ENCODE measurements at regions not wholly inside any gene's neighbourhood (a gene's known extent, or its start where the extent isn't known, plus 50 kb on each side); places are given as distances from the start of the nearest gene placed in this dataset.
"Not testable (repeated sequence)": the region's sequence is repeated elsewhere in the genome, so short reads cannot be mapped to it uniquely, and the experiment has no call there.

DNA sequence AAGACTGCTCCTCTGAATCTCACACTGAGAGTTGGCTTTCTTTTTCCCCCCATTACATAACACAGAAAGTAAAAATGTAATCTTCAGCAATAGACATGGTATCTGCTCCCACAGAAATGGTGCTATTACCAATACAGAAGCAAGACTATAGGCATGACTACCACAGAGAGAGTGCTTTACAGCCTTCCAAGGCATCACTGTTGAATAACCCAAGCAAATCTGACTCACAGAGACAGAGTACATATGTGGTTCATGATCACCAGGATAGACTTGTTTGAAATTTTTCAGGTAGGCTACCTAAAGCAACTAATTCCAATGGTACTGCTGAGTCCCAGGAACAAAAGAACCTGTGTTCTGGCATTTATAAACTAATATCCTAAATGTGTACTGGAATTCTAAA is 1373.4 kb upstream of the C9orf72 start:
- DNase-seq (ENCODE audit: low read depth in 2 of 3, low spot score in 1 of 3) = no peak

DNA sequence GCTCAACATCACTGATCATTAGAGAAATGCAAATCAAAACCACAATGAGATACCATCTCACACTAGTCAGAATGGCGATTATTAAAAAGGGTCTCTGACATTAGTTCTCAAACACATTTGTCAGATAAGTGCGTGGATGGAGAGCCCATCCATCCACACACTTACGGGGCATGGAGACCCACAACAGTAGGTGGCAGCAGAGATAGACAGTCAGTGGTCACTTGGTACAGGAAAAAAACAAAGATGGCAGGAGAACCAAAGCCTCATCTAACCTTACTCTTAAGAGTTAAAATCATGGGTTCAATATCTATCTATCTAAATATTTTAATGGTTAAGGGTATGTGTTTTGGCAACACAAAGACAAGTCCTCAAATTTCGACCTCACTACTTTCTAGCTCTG is 1378.7 kb upstream of the C9orf72 start:
- no peak for DNase-seq (ENCODE audit: low read depth in 2 of 3, low spot score in 1 of 3)

DNA sequence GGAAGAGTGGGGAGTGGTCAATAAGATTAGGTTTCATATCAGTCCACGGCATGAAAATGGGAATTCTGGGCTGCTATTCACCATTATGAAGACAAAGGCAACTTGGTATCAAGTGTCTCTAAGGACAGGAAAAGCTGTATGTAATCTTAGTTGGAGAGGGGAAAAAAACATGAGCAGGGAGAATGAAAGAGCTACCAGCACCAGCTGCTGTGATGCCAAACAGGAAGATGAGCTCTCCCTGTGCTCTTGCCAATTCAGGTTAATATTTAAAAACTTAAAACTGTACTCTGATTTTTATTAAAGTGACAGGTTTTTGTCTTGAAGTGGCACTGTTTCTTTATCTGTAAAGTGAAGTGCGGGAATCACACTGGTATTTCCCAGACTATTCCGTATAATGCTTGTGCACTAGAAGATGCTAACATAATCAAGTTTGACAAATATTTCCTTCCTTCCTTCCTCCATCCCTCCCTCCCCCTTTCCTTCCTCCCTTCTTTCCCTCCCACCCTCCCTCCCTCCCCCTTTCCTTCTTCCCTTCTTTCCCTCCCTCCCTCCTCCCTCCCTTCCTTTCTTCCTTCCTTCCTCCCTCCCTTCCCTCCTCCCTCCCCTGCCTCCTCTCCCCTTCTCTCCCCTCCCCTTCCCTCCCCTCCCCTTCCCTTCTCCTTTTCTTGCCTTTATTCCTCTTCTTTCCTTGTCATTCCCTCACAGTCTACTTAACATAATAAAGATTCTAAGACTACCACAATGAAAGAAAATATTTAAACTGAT is 1383.0 kb upstream of the C9orf72 start:
- no peak for DNase-seq (ENCODE audit: low read depth in 2 of 3, low spot score in 1 of 3)

DNA sequence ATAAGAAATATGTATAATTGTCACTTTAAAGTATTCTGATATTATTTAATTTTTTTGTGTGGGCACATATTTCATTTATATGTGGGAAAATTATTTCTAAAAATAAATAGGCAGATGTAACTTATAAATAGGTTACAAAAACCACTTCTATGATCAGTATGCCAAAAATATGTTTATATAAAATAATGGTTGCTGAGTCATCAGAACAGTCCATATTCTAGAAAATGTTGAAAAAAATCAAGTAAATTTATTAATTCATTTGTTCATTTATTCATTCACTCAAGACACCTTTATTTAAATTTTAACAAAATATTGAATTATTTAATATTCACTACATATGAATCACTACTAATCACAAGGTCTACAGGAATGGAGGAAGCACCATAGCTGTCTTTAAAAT is 1387.3 kb upstream of the C9orf72 start:
- no peak for DNase-seq (ENCODE audit: low read depth in 2 of 3, low spot score in 1 of 3)

DNA sequence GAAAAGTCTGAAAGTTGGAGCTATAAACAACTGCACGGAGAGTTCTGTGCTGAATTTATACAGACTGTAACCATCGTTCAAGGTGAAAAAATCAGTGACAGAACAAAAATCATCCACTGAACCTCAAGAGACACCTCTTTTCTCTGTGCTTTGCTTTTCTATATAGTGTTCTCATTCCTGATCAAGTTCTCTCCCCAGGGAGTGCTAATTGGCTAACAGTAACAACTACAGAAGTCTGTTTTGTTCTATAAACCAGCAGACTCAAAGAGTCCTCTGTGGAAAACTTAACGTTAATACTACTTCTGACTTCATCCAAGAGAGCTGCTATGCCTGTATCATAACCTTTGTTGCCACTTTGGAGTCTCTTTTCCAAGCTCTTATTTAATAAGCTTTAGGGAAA is 1388.3 kb upstream of the C9orf72 start:
- DNase-seq (ENCODE audit: low read depth in 2 of 3, low spot score in 1 of 3) = no peak

DNA sequence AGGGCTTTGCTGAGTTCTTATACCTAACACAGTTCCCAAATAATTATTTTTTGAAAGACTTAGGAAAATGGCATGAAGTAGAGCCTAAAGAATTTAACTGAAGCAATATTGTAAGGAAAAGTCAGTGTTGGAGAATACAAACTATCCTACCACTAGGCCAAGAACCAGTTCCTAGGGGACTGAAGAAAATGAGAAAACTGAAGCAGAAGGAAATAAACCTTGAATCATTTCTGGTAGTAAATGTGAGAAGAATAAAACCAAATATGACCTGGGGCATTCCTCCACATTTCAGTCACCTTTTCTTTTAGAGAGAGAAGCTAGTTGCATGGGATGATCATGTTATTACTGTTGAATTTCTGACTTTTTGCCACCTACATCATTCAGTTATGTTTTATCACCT is 1393.9 kb upstream of the C9orf72 start:
- no peak for DNase-seq (ENCODE audit: low read depth in 2 of 3, low spot score in 1 of 3)

DNA sequence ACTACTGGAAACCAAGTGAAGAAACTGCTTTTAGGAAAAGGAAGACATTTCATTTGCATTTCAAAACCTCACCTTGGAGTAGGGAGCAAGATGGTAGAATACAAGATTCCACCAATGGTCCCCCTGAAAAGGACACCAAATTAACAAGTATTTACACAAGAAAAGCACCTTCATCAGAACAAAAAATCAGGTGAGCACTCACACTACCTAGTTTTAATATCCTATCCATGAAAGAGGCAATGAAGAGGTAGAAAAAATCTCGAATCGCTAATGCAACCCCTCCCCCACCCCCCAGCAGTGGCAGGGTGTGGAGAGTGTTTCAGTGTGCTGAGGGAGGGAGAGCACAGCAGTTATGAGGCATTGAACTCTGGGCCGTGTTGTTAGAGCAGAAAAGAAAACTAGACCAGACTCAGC is 1397.0 kb upstream of the C9orf72 start:
- DNase-seq (ENCODE audit: low read depth in 2 of 3, low spot score in 1 of 3) = no peak

DNA sequence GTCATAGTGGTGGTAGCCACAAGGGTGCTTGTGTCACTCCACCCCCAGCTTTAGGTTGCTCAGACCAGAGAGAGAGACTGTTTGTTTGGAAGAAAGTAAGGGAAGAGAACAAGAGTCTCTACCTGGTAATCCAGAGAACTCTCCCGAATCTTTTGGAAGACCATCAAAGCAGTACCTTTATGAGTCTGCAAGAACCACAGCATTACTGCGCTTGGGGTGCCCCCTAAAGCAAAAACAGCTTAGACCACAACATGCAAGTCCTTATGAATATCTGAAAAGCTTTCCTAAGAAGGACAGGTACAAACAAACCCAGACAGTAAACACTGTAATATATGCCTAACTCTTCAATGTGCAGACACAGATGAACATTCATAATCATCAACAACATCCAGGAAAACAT is 1398.6 kb upstream of the C9orf72 start:
- no peak for DNase-seq (ENCODE audit: low read depth in 2 of 3, low spot score in 1 of 3)

DNA sequence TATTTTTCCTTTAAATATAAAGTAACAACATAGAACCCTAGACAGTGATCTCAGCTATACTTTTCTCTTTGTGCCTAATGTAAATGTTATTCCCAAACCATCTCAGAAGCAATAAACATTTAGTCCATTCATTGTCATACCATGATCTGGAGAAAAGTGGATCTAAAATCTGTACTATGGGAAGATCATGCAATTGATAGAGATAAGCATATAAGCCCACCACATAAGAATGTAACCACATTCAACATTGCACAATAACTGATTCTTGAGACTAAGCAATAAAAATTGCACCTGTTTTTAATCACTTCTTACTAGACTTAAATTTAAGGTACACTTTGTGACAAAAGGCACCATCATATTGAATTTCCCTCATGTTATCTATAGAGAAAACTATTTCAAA is 1403.0 kb upstream of the C9orf72 start:
- DNase-seq (ENCODE audit: low read depth in 2 of 3, low spot score in 1 of 3) = no peak

DNA sequence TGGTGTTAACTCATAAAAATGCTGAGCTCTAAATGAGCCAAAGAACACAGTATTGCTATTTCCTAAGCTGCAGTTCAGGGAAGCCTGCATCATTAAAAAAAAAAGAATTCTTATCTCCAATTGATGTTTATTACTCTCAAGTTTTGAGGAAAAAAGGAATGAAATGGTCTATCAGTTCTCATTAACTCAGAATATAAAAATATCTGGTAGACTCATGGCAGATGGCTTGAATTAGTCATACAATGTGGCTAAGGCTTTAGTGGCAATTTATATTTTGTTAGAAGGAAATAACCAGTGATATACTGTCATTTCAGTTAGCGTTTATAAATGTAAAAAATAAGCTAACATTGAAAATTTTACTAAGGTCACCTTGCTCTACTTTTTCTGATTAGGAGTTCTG is 1403.4 kb upstream of the C9orf72 start:
- no peak for DNase-seq (ENCODE audit: low read depth in 2 of 3, low spot score in 1 of 3)

DNA sequence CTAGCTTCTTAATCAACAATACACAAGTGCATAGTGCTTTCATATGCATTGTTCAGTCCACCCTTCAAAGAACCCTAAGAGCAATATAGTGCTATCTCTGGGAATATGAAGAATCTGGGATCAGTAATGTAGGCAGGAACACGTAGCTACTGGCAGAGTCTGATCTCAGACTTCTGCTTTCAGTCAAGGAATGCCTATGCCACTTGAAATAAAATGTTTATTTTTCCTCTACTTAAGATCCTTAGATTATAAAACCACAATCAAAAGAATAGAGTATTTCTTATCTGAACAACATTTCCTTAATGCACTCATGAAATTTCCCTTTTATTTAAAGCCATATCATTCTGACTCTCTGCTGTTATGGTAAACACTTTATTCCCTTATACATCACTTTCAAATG is 1407.8 kb upstream of the C9orf72 start:
- no peak for DNase-seq (ENCODE audit: low read depth in 2 of 3, low spot score in 1 of 3)

DNA sequence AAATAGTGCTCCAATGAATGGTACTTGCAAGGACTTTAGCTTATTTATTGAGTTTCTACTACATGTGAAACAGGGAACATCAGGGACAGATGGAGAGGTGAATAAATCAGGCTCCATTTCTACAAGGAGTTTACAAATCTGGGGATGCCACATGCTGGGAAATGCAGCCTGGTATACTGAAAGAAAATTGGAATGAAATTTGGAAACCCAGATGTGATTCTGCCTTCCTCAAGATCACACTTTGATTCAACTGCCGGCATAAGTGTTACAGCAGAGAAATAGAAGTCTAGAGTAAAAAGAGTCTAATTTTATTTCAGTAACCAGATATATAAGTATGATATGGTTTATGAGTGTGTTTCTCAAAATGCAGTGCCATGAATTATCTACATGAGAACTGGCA is 1408.4 kb upstream of the C9orf72 start:
- DNase-seq (ENCODE audit: low read depth in 2 of 3, low spot score in 1 of 3) = no peak

DNA sequence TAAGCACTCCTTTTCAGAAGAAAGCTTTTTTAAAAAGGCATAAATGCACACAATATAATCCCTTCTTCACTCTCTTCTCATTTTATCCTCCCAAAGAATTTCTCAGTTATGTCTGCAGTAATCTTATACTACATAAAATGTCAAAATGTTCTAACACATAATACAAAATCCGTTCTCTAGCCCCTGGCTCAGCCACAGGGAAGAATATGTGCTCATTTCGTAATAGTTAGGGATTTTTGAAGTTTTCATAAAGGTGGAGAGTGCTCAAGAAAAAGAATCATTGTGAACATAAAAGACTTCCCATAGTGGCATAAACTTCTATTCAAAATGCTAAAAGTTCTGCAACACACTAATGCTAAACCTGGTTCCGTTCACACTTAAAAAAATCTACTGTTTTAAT is 1410.7 kb upstream of the C9orf72 start:
- no peak for DNase-seq (ENCODE audit: low read depth in 2 of 3, low spot score in 1 of 3)

DNA sequence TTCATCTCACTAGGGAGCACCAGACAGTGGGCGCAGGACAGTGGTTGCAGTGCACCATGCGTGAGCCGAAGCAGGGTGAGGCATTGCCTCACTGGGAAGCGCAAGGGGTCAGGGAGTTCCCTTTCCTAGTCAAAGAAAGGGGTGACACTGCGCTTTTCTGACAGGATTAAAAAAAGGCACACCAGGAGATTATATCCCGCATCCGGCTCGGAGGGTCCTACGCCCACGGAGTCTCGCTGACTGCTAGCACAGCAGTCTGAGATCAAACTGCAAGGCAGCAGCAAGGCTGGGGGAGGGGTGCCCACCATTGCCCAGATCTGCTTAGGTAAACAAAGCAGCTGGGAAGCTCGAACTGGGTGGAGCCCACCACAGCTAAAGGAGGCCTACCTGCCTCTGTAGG is 1416.7 kb upstream of the C9orf72 start:
- not testable (repeated sequence) for DNase-seq (ENCODE audit: low read depth in 2 of 3, low spot score in 1 of 3)

DNA sequence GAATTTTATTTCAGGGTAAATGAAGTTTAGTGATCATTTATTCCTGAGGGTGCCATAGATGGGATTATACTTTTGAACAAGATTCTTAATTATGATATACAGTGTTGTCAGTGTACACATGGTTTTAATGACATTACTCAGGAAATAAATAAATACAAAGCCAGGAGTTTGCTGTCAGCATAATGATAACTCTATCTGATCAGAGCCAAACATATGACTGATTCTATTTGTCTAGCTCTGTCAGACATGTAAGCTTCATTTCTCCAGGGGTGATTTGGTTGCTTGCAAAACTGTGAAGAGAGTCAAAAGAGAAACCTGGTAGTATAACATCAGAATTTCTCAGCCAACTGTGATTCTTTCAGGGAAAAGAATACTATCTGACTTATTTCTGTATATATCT is 1425.8 kb upstream of the C9orf72 start:
- DNase-seq (ENCODE audit: low read depth in 2 of 3, low spot score in 1 of 3) = no peak

DNA sequence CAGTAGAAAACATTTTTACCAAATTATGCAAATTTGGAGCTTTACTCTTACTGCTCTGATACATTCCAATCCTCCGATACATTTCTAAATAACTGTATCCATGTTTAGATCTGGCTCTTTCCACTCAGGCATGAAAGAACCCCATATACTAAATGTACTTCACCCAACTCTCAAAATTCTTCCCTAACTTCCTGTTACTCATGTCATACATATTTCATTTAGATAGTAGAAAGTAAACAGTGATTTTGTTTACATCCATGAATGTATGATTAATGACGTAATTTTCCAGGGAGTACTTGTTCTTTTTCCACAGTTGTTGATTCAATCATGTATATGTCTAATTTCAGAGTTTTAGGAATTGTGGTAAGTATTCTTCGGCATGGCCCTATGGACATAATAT is 1426.5 kb upstream of the C9orf72 start:
- no peak for DNase-seq (ENCODE audit: low read depth in 2 of 3, low spot score in 1 of 3)

DNA sequence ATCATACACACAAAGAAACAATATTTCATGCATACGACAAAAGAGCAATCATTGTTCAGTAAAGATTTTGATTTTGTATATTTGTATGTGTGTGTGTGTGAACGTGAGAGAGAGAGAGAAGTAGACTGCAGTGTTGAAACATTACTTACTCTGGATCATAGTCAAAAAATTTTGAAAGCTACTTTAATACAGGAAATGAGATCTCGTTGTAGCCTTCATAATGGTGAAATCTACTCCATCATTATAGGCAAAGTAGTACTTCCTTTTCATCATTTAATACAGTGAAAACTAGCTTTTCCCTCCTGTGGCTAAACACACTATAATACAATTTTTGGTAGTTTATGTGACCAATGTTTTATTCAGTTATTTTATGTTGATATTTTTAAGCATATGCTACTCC is 1427.7 kb upstream of the C9orf72 start:
- no peak for DNase-seq (ENCODE audit: low read depth in 2 of 3, low spot score in 1 of 3)

DNA sequence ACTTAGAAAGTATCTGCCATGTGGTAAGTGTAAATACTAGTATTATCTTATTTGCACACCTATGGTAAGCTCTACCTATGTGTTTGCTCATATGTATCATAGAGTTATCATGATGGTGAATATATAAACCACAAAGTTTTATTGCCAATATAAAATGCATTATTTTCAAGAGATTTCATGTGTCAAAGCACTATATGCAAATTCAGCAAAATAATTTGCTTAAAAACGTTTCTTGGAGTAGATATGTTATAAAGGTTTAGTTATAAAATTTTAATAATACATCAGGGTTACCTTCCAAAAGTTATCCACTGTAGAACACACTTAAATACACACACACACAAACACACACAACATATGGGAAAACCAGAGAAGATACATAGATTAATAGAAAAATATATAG is 1431.7 kb upstream of the C9orf72 start:
- DNase-seq (ENCODE audit: low read depth in 2 of 3, low spot score in 1 of 3) = no peak

DNA sequence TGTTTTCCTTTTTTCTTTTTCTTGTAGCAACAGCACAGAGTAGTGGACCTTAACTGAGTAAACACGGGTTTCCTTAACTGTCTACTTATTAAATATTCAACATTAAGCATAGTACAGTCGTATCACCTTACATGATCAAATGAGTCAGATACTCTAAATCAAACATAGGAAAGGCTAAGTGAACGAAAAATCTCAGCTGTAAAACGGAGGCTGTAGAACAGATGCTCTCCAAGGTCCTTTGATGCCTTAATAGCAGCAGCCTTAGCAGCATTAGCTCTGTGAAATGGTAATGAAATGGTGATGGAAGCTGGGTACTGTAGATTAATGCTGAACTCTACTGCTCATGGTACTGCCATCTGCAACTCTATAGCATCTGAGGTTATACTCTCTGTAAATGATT is 1433.3 kb upstream of the C9orf72 start:
- DNase-seq (ENCODE audit: low read depth in 2 of 3, low spot score in 1 of 3) = no peak

DNA sequence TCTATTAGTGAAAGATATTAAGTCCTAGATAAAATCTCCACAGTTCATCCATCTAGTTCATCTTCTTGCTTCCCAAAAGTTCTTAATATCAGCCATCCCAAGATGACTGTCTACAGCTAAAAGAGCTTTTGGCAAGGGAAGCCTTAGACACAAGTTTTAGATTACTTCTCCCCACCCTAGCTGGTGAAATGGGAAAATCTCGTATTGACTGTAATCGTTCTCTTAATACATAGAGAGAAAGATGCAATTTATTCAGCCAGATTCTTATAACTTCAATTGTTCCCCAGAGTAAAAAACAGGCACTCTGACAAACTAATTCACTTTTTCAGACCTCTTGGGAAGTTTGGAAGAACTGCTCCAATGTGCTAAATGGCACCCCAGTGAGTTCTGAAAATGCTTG is 1439.6 kb upstream of the C9orf72 start:
- no peak for DNase-seq (ENCODE audit: low read depth in 2 of 3, low spot score in 1 of 3)

DNA sequence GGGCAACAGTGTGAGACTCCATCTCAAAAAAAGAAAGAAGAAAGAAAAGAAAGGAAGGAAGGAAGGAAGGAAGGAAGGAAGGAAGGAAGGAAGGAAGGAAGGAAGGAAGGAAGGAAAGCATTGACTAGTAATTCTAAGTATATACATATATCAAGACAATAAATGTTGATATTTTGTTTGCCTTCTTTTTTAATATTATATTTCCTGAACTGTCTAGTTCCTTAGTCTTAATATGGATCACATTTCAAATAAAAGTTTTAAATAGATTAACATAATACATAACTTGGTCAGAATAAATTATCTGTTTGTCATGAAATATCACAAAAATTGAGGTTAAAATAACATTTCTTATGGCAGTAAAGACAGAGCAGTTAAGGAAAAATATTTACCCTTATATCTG is 1448.4 kb upstream of the C9orf72 start:
- no peak for DNase-seq (ENCODE audit: low read depth in 2 of 3, low spot score in 1 of 3)

DNA sequence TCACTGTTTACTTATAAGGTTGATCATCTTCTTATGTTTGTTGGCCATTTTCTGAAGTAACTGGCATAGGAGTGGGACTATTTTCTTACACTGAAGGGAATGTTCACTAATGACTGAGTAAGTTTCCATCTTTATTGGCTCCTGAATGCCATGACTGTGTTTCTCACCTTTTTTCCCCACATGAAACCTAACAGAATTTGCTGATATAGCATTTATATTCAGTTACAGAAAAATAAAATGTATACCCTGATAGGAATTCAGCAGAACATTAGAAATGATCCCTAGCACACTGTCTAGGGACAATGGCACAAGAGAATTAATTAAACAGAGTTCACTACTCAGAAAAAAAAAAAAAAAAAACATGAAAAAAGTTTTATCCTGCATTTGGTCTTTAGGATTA is 1465.1 kb upstream of the C9orf72 start:
- no peak for DNase-seq (ENCODE audit: low read depth in 2 of 3, low spot score in 1 of 3)

DNA sequence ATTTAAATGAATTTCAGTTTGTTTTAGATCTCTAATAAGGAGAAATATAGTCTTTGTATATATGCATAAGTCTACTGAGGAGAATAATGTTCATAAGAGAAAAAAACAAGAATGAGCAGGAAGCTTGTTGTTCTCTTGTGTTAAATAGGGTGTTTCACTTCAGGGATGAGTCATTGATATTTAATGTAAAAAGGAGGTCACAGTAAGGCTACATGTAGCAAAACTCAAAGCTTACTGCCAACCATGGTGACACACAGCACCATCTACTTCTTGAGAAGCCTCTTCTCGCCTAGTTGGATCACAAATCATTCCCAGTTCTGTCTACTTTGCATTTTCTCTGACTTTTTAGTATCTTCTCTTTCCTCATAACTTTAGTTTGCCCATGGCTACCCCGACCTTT is 1466.0 kb upstream of the C9orf72 start:
- no peak for DNase-seq (ENCODE audit: low read depth in 2 of 3, low spot score in 1 of 3)

DNA sequence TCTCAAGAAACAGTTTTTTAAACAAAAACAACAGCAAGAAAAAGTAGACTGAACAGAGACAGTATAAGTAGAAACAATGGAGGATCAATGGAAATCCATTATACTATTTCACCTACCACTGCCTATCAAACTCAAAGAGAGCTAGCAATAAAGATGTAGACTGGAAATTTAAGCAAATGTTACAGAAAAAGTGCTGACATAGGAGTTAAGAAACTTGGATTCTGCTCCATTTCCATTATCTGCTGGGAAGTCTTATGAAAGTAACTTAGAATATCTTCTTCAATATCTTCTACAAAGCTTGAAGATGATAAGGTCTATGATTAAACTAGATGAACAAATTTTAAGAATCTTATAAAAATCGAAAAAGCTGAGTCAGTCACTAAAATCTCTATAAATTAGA is 1469.8 kb upstream of the C9orf72 start:
- no peak for DNase-seq (ENCODE audit: low read depth in 2 of 3, low spot score in 1 of 3)
